ENCODE measurements at regions not wholly inside any gene's neighbourhood (a gene's known extent, or its start where the extent isn't known, plus 50 kb on each side); places are given as distances from the start of the nearest gene placed in this dataset.

GRCh38 chr9:22645893-22646292 is 199.3 kb downstream of the DMRTA1 start:
- TF ChIP-seq POLR2A (IDR thresholded peaks at IDR 0.05): no peak
- no peak for TF ChIP-seq CTCF (IDR thresholded peaks at IDR 0.05 in 4 of 5, conservative IDR thresholded peaks at IDR 0.05 in 1 of 5)

All from gastrocnemius medialis (tissue), 4 donors.